GM10266 (cell line): ENCODE measurements at regions not wholly inside any gene's neighbourhood (a gene's known extent, or its start where the extent isn't known, plus 50 kb on each side); places are given as distances from the start of the nearest gene placed in this dataset.

Experiments used
- DNase-seq: peaks from one replicate; pipeline ENCODE4 v3.0.0; 2012; ENCODE audit errors: extremely low spot score
- CTCF ChIP-seq: IDR thresholded peaks from 2 replicates; pipeline ENCODE4 v1.5.1; 2012; ENCODE audit warnings: mild to moderate bottlenecking, low read depth; ENCODE audit not compliant: control insufficient read depth, insufficient read depth; ENCODE audit errors: missing control alignments

GRCh38 chr16:80161799-80162739, 378.7 kb upstream of the DYNLRB2 start:
- TF ChIP-seq CTCF: no peak
- DNase-seq: no peak

GRCh38 chr16:80158766-80159165, 382.0 kb upstream of the DYNLRB2 start:
- DNase-seq: no peak
- no peak for TF ChIP-seq CTCF

- DNase-seq: no peak
- TF ChIP-seq CTCF: no peak
These were observed 389.1 kb upstream of the DYNLRB2 start for GRCh38 chr16:80151722-80152111.

- TF ChIP-seq CTCF: no peak
- no peak for DNase-seq
These were observed 389.6 kb upstream of the DYNLRB2 start for GRCh38 chr16:80150978-80151721.

GRCh38 chr16:80148826-80149225, 392.0 kb upstream of the DYNLRB2 start:
- no peak for DNase-seq

GRCh38 chr16:80147026-80147655, 393.7 kb upstream of the DYNLRB2 start:
- no peak for DNase-seq
- TF ChIP-seq CTCF: no peak

More at GRCh38 chr16:80148826-80149225, 392.0 kb upstream of the DYNLRB2 start:
- no peak for TF ChIP-seq CTCF
